ENCODE measurements at regions not wholly inside any gene's neighbourhood (a gene's known extent, or its start where the extent isn't known, plus 50 kb on each side); places are given as distances from the start of the nearest gene placed in this dataset.

DNA sequence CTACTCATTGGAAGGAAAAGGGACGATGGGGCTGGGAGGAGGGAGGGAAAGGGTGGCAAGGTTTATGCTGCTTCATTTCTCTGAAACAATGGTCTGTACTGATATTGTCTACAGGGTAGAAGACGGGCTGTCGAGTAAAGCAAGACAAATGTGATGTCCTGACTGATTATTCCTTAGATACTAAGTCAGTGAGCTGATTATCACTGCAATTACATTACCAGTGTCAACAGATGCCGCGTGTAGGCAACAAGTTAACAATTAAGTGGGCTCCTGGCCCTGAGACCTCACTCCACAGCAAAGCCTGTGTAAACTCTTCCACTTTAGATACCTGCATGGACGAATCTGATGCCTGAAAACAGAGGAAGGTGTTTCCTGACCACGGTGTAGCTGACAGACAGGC is 602.8 kb downstream of the IRX1 start:
- H3K36me3 ChIP-seq (ENCODE audit: control insufficient read depth, insufficient read depth, low read length): no peaks in the 10 kb centered on the region
- WGBS, 2 experiments: 82 to 83% methylated on average over 7 of the region's 7 CpGs
- no peaks in the 10 kb centered on the region for H3K9me3 ChIP-seq (ENCODE audit: control insufficient read depth, low read length)
- peaks cover 15% of the 10 kb centered on the region for H3K4me1 ChIP-seq (ENCODE audit: control insufficient read depth, insufficient read depth, low read length)
- no peak overlapping the region for H3K4me3 ChIP-seq (ENCODE audit: insufficient read depth, low read depth, low read length)
- no peaks in the 10 kb centered on the region for H3K27me3 ChIP-seq (ENCODE audit: control insufficient read depth, insufficient read depth, low read length, poor library complexity, severe bottlenecking)
- no peak overlapping the region for H3K27ac ChIP-seq (ENCODE audit: insufficient read depth, low read depth, low read length, poor library complexity, severe bottlenecking)

DNA sequence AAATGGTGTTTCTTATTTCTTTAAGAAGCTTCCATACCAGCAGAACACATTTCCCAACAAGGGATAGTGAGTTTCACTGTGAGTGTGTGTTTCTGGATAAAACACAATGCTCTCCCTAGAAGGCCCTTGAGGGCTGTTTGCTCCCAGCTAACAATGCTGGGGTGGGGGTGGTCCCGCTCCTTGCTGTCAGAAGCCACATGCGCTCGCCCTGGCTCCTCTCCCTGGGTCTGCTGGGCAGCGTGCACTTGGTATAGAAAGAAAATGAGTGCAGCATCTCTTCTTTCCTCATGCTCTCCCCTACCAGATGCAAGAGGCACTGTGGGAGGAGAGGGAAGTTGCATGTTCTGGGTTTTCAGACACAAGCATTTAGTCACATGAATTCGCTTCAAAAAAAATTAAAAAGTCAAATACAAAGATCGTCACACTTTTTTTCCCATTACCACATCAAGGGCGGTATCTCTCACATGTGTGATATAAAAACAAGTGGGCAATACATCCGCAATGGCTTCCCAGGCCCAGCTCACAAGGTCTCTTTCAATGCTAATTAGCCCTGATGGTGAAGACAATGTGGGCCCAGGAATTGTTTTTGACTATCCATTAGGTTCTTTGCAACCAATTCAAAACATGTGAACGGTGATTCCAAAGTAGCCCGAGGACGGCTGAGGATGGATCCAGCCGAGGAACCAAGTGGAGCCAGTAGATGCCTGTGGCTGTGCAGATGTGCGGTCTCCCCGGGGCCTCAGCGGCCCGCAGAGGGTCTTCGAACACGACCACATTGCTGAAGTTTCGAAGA is 603.6 kb downstream of the IRX1 start:
- 70 to 76% methylated on average over 18 to 19 of the region's 19 CpGs for WGBS, 2 experiments
- H3K36me3 ChIP-seq (ENCODE audit: control insufficient read depth, insufficient read depth, low read length): no peaks in the 10 kb centered on the region
- peaks cover 15% of the 10 kb centered on the region for H3K4me1 ChIP-seq (ENCODE audit: control insufficient read depth, insufficient read depth, low read length)
- no peaks in the 10 kb centered on the region for H3K9me3 ChIP-seq (ENCODE audit: control insufficient read depth, low read length)
- no peak overlapping the region for H3K4me3 ChIP-seq (ENCODE audit: insufficient read depth, low read depth, low read length)
- no peaks in the 10 kb centered on the region for H3K27me3 ChIP-seq (ENCODE audit: control insufficient read depth, insufficient read depth, low read length, poor library complexity, severe bottlenecking)
- H3K27ac ChIP-seq (ENCODE audit: insufficient read depth, low read depth, low read length, poor library complexity, severe bottlenecking): no peak overlapping the region

DNA sequence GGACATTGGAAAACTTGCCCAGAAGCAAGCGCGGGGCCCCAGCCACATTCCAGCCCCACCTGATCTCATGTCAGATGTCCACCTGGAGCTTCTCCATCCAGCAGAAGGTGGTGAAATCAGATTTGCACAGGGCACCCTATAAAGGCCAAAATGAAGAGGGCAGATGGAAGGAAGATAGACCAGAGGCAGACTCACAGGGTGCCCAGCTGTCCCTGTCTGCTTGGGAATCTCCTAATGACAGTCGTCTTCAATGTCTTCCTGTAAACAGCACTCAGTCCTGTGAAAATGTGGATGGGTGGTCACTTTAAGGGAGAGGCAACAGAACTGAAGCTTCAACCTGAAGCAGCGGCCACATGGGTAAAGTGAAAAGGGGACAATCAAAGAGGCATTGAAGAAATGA is 607.5 kb downstream of the IRX1 start:
- Histone ChIP-seq H3K9me3 (ENCODE audit: control insufficient read depth, low read length) (no peaks in the 10 kb centered on the region), H3K4me3 (ENCODE audit: insufficient read depth, low read depth, low read length) (no peak overlapping the region), H3K27me3 (ENCODE audit: control insufficient read depth, insufficient read depth, low read length, poor library complexity, severe bottlenecking) (no peaks in the 10 kb centered on the region), H3K27ac (ENCODE audit: insufficient read depth, low read depth, low read length, poor library complexity, severe bottlenecking) (no peak overlapping the region), H3K4me1 (ENCODE audit: control insufficient read depth, insufficient read depth, low read length) (peaks cover 14% of the 10 kb centered on the region), H3K36me3 (ENCODE audit: control insufficient read depth, insufficient read depth, low read length) (no peaks in the 10 kb centered on the region)
- WGBS, 2 experiments: 92 to 96% methylated on average over 4 of the region's 4 CpGs

DNA sequence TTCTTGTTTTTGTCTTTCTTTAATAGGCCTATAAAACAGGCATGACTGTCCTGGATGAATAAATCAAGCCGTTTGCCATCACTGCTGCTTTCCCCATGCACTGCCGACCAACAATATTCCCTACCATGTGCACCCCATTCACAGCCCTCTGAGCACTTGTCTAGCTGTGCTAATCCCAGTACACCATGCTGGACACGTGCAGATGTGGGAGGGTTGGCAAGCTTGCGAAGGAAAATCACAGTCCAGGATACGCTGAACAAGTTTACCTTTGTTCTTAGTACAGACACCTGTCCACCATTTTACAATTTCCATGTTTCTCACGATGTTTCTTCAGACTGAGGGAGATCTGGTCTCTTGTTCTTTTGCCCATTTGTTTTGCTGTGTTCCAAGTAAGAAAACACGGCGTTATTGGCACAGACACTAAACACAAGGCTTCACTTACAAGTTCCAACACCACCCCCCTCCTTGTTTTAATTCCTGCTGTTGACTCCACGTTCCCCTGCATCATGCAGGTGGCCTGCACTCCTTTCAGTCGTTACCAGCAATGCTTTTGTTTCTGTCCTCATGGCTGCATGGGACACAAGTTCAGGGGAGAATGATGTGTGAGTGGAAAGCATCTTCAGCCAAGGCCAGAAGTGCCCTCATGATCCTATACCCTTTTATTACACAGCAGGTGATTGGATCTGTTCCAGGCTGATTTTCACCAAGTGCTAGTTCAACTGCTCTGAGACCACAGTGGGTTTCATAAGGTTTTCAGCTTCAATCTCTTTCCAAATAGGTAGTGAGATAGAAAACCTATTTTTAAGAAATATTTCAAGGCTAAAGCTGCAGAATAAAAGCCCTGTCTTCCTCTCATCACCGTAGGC is 608.9 kb downstream of the IRX1 start:
- Histone ChIP-seq H3K4me1 (ENCODE audit: control insufficient read depth, insufficient read depth, low read length) (peaks cover 10% of the 10 kb centered on the region), H3K27me3 (ENCODE audit: control insufficient read depth, insufficient read depth, low read length, poor library complexity, severe bottlenecking) (no peaks in the 10 kb centered on the region), H3K9me3 (ENCODE audit: control insufficient read depth, low read length) (no peaks in the 10 kb centered on the region), H3K4me3 (ENCODE audit: insufficient read depth, low read depth, low read length) (no peak overlapping the region), H3K36me3 (ENCODE audit: control insufficient read depth, insufficient read depth, low read length) (no peaks in the 10 kb centered on the region), H3K27ac (ENCODE audit: insufficient read depth, low read depth, low read length, poor library complexity, severe bottlenecking) (no peak overlapping the region)
- 89% methylated on average over 10 to 11 of the region's 11 CpGs for WGBS, 2 experiments

DNA sequence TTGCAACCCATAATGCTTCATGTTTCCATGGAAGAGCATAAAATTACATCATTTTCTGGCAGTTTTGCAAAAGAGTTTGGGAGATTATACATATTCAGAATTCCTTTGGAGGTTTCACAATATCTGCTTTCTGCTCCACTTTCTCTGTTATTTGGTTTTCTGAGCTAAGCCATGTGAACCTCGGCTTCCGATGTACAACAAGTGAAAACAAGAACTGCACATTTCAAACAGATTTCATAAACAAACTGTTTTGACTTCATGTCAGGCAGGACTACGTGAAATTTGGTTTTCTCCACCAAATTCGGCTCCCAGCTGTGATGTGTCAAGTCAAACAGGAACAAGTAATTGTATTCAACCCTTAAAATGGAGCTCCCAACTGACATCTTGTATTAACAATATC is 609.8 kb downstream of the IRX1 start:
- WGBS, 2 experiments: 83 to 84% methylated on average over 4 of the region's 4 CpGs
- H3K27ac ChIP-seq (ENCODE audit: insufficient read depth, low read depth, low read length, poor library complexity, severe bottlenecking): no peak overlapping the region
- H3K36me3 ChIP-seq (ENCODE audit: control insufficient read depth, insufficient read depth, low read length): no peaks in the 10 kb centered on the region
- no peak overlapping the region for H3K4me3 ChIP-seq (ENCODE audit: insufficient read depth, low read depth, low read length)
- peaks cover 10% of the 10 kb centered on the region for H3K4me1 ChIP-seq (ENCODE audit: control insufficient read depth, insufficient read depth, low read length)
- no peaks in the 10 kb centered on the region for H3K9me3 ChIP-seq (ENCODE audit: control insufficient read depth, low read length)
- H3K27me3 ChIP-seq (ENCODE audit: control insufficient read depth, insufficient read depth, low read length, poor library complexity, severe bottlenecking): no peaks in the 10 kb centered on the region

DNA sequence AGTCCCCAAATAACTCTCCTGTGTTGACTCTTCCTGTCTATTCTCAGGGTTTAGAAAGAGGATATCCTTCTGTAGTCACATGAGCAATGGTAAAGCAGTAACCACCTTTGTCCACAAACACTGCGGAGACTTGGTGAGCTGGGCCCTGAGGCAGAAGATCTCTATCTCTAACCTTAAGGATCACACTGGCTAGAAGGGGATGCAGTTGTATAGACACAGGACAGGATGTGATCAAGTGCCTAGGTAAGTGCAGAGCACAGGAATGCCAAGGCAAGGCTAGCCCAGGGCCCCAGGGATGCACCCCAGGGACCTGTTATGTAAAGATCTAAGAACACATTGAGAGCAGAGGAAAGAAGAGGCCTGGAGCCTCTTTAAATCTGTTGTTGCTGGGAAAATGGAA is 610.5 kb downstream of the IRX1 start:
- no peak overlapping the region for H3K4me3 ChIP-seq (ENCODE audit: insufficient read depth, low read depth, low read length)
- H3K9me3 ChIP-seq (ENCODE audit: control insufficient read depth, low read length): no peaks in the 10 kb centered on the region
- 73 to 80% methylated on average over 1 of the region's 1 CpG for WGBS, 2 experiments
- no peaks in the 10 kb centered on the region for H3K27me3 ChIP-seq (ENCODE audit: control insufficient read depth, insufficient read depth, low read length, poor library complexity, severe bottlenecking)
- H3K36me3 ChIP-seq (ENCODE audit: control insufficient read depth, insufficient read depth, low read length): no peaks in the 10 kb centered on the region
- H3K27ac ChIP-seq (ENCODE audit: insufficient read depth, low read depth, low read length, poor library complexity, severe bottlenecking): no peak overlapping the region
- peaks cover 10% of the 10 kb centered on the region for H3K4me1 ChIP-seq (ENCODE audit: control insufficient read depth, insufficient read depth, low read length)

DNA sequence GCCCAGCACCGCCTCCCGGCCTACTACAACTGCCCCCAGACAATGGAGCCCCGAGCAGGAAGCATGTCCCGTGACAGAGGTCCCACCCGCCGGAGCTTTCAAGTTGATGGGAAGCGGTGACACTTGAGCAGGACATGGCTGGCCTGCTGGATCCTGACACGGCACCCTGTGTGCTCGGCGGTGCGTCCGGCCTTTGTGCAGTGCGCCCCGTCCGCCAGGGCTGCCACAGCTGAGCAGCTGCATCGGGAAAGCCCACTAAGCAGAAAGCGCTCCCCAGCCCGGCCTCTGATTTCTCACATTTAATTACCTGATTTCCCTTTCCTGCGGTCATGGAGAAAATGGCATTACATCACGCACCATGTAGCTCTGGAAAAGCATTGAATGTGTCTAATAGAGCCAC is 611.9 kb downstream of the IRX1 start:
- H3K9me3 ChIP-seq (ENCODE audit: control insufficient read depth, low read length): no peaks in the 10 kb centered on the region
- no peaks in the 10 kb centered on the region for H3K27me3 ChIP-seq (ENCODE audit: control insufficient read depth, insufficient read depth, low read length, poor library complexity, severe bottlenecking)
- H3K4me1 ChIP-seq (ENCODE audit: control insufficient read depth, insufficient read depth, low read length): peaks cover 10% of the 10 kb centered on the region
- WGBS, 2 experiments: 92 to 94% methylated on average over 20 of the region's 20 CpGs
- no peaks in the 10 kb centered on the region for H3K36me3 ChIP-seq (ENCODE audit: control insufficient read depth, insufficient read depth, low read length)
- H3K4me3 ChIP-seq (ENCODE audit: insufficient read depth, low read depth, low read length): no peak overlapping the region
- H3K27ac ChIP-seq (ENCODE audit: insufficient read depth, low read depth, low read length, poor library complexity, severe bottlenecking): no peak overlapping the region

DNA sequence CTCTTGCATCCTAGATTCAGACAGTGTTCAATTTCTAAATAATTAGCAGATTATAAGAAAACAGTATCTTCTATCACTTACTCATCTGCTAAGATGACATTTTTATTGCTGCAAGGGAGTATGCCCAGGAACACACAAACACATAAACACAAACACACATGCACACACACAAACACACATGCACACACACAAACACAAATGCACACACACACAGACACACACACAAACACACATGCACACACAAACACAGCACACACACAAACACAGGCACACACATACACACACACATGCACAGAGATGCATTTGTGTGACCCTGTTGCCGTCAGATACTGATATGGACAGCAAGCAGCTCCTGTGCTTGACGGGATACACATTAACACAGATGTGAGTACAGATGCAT is 612.9 kb downstream of the IRX1 start:
- Histone ChIP-seq H3K36me3 (ENCODE audit: control insufficient read depth, insufficient read depth, low read length) (no peaks in the 10 kb centered on the region), H3K4me3 (ENCODE audit: insufficient read depth, low read depth, low read length) (no peak overlapping the region), H3K9me3 (ENCODE audit: control insufficient read depth, low read length) (no peaks in the 10 kb centered on the region), H3K4me1 (ENCODE audit: control insufficient read depth, insufficient read depth, low read length) (peaks cover 13% of the 10 kb centered on the region), H3K27ac (ENCODE audit: insufficient read depth, low read depth, low read length, poor library complexity, severe bottlenecking) (no peak overlapping the region), H3K27me3 (ENCODE audit: control insufficient read depth, insufficient read depth, low read length, poor library complexity, severe bottlenecking) (no peaks in the 10 kb centered on the region)
- WGBS, 2 experiments: 97% methylated on average over 2 of the region's 2 CpGs

DNA sequence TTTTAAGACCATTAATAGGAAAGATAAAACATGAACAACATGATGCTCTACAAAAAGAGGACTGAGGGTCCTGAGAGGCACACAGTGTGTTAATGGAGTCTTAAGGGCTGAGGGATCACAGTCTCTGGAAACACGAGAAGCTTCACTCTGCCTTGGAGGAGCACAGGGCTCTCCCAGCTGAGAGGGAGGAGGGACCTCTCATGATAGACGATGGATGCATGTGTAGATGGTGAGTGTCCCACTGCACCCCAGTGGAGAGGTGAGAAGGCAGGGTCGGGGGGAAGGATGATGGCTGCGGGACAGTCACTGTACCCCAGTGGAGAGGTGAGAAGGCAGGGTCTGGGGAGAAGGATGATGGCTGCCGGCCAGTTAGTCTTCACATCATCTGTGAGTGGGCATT is 613.4 kb downstream of the IRX1 start:
- no peaks in the 10 kb centered on the region for H3K36me3 ChIP-seq (ENCODE audit: control insufficient read depth, insufficient read depth, low read length)
- peaks cover 16% of the 10 kb centered on the region for H3K4me1 ChIP-seq (ENCODE audit: control insufficient read depth, insufficient read depth, low read length)
- 93 to 94% methylated on average over 5 of the region's 5 CpGs for WGBS, 2 experiments
- no peaks in the 10 kb centered on the region for H3K9me3 ChIP-seq (ENCODE audit: control insufficient read depth, low read length)
- H3K4me3 ChIP-seq (ENCODE audit: insufficient read depth, low read depth, low read length): no peak overlapping the region
- H3K27ac ChIP-seq (ENCODE audit: insufficient read depth, low read depth, low read length, poor library complexity, severe bottlenecking): no peak overlapping the region
- H3K27me3 ChIP-seq (ENCODE audit: control insufficient read depth, insufficient read depth, low read length, poor library complexity, severe bottlenecking): no peaks in the 10 kb centered on the region

DNA sequence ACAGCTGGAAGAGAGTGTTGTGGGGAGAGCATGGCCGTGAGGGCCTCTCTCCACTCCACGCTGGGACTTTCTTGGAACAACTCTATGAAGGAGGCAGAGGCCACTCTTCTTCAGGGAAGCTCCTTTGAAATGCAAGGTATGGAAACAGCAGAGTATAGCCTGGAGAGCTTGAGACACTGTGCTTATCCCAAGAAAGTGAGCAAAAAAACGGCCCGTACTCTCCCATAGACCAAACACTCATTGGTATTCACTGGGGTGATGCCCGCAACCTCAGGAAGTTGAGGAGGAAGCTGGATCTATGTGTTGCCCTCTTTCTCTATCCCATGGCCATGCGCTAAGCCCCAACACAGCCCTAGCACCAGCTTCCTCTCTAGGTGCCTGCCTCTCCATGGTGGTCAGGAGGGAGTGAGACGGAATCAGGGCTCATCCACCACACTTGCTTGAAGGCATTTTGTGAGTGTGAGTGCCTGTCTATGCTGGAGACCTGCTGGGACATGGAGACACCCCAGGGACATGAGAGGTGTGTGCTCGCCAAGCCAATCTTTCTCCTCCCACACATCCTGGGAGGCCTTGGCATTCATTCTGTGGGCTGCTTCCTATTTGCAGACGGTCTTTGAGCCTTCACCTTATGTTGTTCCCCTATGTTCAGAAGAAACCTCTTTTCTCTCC is 616.6 kb downstream of the IRX1 start:
- Histone ChIP-seq H3K27ac (ENCODE audit: insufficient read depth, low read depth, low read length, poor library complexity, severe bottlenecking) (no peak overlapping the region), H3K36me3 (ENCODE audit: control insufficient read depth, insufficient read depth, low read length) (no peaks in the 10 kb centered on the region), H3K4me3 (ENCODE audit: insufficient read depth, low read depth, low read length) (no peak overlapping the region), H3K27me3 (ENCODE audit: control insufficient read depth, insufficient read depth, low read length, poor library complexity, severe bottlenecking) (no peaks in the 10 kb centered on the region), H3K9me3 (ENCODE audit: control insufficient read depth, low read length) (no peaks in the 10 kb centered on the region), H3K4me1 (ENCODE audit: control insufficient read depth, insufficient read depth, low read length) (peaks cover 14% of the 10 kb centered on the region)
- 67 to 71% methylated on average over 9 of the region's 9 CpGs for WGBS, 2 experiments

All from ectodermal cell (in vitro differentiated cells).